ENCODE measurements at regions not wholly inside any gene's neighbourhood (a gene's known extent, or its start where the extent isn't known, plus 50 kb on each side); places are given as distances from the start of the nearest gene placed in this dataset.

DNA sequence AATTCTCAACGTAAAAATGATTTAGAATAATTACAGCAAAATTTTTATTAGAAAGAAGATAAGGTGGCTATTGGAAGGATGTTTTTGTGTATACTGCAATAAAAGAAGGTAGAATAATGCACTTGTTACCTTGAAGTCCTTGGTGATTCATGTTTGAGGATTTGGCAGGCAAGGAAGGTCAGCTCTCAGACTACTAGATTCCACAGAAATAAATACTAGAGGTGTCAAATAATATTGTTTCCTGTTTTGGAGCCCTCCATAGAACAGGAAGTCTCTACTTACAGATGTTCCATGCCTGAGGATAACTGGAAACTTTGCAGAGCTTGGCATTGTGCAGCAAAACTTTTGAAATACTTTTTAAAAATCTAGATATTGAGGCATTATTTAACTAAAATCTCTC, 284.3 kb upstream of the SYT1 start:
- TF ChIP-seq, protein P1, sequence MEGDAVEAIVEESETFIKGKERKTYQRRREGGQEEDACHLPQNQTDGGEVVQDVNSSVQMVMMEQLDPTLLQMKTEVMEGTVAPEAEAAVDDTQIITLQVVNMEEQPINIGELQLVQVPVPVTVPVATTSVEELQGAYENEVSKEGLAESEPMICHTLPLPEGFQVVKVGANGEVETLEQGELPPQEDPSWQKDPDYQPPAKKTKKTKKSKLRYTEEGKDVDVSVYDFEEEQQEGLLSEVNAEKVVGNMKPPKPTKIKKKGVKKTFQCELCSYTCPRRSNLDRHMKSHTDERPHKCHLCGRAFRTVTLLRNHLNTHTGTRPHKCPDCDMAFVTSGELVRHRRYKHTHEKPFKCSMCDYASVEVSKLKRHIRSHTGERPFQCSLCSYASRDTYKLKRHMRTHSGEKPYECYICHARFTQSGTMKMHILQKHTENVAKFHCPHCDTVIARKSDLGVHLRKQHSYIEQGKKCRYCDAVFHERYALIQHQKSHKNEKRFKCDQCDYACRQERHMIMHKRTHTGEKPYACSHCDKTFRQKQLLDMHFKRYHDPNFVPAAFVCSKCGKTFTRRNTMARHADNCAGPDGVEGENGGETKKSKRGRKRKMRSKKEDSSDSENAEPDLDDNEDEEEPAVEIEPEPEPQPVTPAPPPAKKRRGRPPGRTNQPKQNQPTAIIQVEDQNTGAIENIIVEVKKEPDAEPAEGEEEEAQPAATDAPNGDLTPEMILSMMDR (IDR thresholded peaks at IDR 0.05): no peak
- TF ChIP-seq ZFP36 (IDR thresholded peaks at IDR 0.05; ENCODE audit: borderline replicate concordance, partially characterized antibody): no peak
- TF ChIP-seq HOXA7 (CRISPR knock-in tag; IDR thresholded peaks at IDR 0.05): no peak
- no peak for TF ChIP-seq POLR2A (IDR thresholded peaks at IDR 0.05; ENCODE audit: low read length)
- TF ChIP-seq, protein P2, sequence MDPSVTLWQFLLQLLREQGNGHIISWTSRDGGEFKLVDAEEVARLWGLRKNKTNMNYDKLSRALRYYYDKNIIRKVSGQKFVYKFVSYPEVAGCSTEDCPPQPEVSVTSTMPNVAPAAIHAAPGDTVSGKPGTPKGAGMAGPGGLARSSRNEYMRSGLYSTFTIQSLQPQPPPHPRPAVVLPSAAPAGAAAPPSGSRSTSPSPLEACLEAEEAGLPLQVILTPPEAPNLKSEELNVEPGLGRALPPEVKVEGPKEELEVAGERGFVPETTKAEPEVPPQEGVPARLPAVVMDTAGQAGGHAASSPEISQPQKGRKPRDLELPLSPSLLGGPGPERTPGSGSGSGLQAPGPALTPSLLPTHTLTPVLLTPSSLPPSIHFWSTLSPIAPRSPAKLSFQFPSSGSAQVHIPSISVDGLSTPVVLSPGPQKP (IDR thresholded peaks at IDR 0.05; ENCODE audit: low read depth, low read length): no peak
- TF ChIP-seq RCOR1 (IDR thresholded peaks at IDR 0.05; ENCODE audit: low read depth, low read length): no peak
- TF ChIP-seq JUN (IDR thresholded peaks at IDR 0.05): no peak
- TF ChIP-seq, protein P3, sequence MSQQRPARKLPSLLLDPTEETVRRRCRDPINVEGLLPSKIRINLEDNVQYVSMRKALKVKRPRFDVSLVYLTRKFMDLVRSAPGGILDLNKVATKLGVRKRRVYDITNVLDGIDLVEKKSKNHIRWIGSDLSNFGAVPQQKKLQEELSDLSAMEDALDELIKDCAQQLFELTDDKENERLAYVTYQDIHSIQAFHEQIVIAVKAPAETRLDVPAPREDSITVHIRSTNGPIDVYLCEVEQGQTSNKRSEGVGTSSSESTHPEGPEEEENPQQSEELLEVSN (IDR thresholded peaks at IDR 0.05; ENCODE audit: borderline replicate concordance, low read depth): no peak
